Jurkat, Clone E6-1 (cell line): ENCODE measurements at regions not wholly inside any gene's neighbourhood (a gene's known extent, or its start where the extent isn't known, plus 50 kb on each side); places are given as distances from the start of the nearest gene placed in this dataset.

Experiments
- DNase-seq: peaks from one replicate; pipeline ENCODE4 v3.0.0-alpha.2; 2011; ENCODE audit warnings: low read depth, low spot score
- H3K4me3 ChIP-seq: 2 replicates; pipeline ENCODE4 v1.5.1; 2011; ENCODE audit warnings: mild to moderate bottlenecking, low read length, control low read depth, moderate library complexity

GRCh38 chr13:56888455-56888854, 252.3 kb upstream of the PRR20A start:
- H3K4me3 ChIP-seq = no peak overlapping the region
- DNase-seq = no peak

GRCh38 chr13:56893843-56894242, 246.9 kb upstream of the PRR20A start:
- DNase-seq = no peak
- no peak overlapping the region for H3K4me3 ChIP-seq

GRCh38 chr13:56900549-56901279, 240.0 kb upstream of the PRR20A start:
- no peak for DNase-seq
- H3K4me3 ChIP-seq = no peak overlapping the region

- H3K4me3 ChIP-seq = no peak overlapping the region
- no peak for DNase-seq
These were observed 238.4 kb upstream of the PRR20A start for GRCh38 chr13:56902276-56902675.

- no peak for DNase-seq
- H3K4me3 ChIP-seq = no peak overlapping the region
These were observed 236.9 kb upstream of the PRR20A start for GRCh38 chr13:56903710-56904282.

- DNase-seq = no peak
- H3K4me3 ChIP-seq = no peak overlapping the region
These were observed 233.8 kb upstream of the PRR20A start for GRCh38 chr13:56906909-56907308.

- H3K4me3 ChIP-seq = no peak overlapping the region
- DNase-seq = no peak
These were observed 233.0 kb upstream of the PRR20A start for GRCh38 chr13:56907766-56908165.

- no peak for DNase-seq
- H3K4me3 ChIP-seq = no peak overlapping the region
These were observed 230.7 kb upstream of the PRR20A start for GRCh38 chr13:56909896-56910600.

- H3K4me3 ChIP-seq = no peak overlapping the region
- no peak for DNase-seq
These were observed 222.8 kb upstream of the PRR20A start for GRCh38 chr13:56917966-56918365.

GRCh38 chr13:56923626-56924140, 217.0 kb upstream of the PRR20A start:
- no peak overlapping the region for H3K4me3 ChIP-seq
- no peak for DNase-seq

GRCh38 chr13:56924401-56924800, 216.3 kb upstream of the PRR20A start:
- DNase-seq = no peak
- H3K4me3 ChIP-seq = no peak overlapping the region

- H3K4me3 ChIP-seq = no peak overlapping the region
- no peak for DNase-seq
These were observed 208.6 kb upstream of the PRR20A start for GRCh38 chr13:56932104-56932503.

GRCh38 chr13:56953965-56954364, 186.8 kb upstream of the PRR20A start:
- H3K4me3 ChIP-seq = no peak overlapping the region
- no peak for DNase-seq

- DNase-seq = no peak
- H3K4me3 ChIP-seq = no peak overlapping the region
These were observed 165.1 kb upstream of the PRR20A start for GRCh38 chr13:56975647-56976046.

GRCh38 chr13:56980856-56981255, 159.9 kb upstream of the PRR20A start:
- no peak overlapping the region for H3K4me3 ChIP-seq
- DNase-seq = no peak

- no peak overlapping the region for H3K4me3 ChIP-seq
- no peak for DNase-seq
These were observed 154.6 kb upstream of the PRR20A start for GRCh38 chr13:56986121-56986520.

GRCh38 chr13:56988543-56988942, 152.2 kb upstream of the PRR20A start:
- H3K4me3 ChIP-seq = no peak overlapping the region
- DNase-seq = no peak

- no peak overlapping the region for H3K4me3 ChIP-seq
- no peak for DNase-seq
These were observed 137.0 kb upstream of the PRR20A start for GRCh38 chr13:57003682-57004081.

- DNase-seq = no peak
- no peak overlapping the region for H3K4me3 ChIP-seq
These were observed 123.4 kb upstream of the PRR20A start for GRCh38 chr13:57017357-57017756.

GRCh38 chr13:57018915-57019314, 121.8 kb upstream of the PRR20A start:
- DNase-seq = no peak
- H3K4me3 ChIP-seq = no peak overlapping the region
